ENCODE measurements at regions not wholly inside any gene's neighbourhood (a gene's known extent, or its start where the extent isn't known, plus 50 kb on each side); places are given as distances from the start of the nearest gene placed in this dataset.

DNA sequence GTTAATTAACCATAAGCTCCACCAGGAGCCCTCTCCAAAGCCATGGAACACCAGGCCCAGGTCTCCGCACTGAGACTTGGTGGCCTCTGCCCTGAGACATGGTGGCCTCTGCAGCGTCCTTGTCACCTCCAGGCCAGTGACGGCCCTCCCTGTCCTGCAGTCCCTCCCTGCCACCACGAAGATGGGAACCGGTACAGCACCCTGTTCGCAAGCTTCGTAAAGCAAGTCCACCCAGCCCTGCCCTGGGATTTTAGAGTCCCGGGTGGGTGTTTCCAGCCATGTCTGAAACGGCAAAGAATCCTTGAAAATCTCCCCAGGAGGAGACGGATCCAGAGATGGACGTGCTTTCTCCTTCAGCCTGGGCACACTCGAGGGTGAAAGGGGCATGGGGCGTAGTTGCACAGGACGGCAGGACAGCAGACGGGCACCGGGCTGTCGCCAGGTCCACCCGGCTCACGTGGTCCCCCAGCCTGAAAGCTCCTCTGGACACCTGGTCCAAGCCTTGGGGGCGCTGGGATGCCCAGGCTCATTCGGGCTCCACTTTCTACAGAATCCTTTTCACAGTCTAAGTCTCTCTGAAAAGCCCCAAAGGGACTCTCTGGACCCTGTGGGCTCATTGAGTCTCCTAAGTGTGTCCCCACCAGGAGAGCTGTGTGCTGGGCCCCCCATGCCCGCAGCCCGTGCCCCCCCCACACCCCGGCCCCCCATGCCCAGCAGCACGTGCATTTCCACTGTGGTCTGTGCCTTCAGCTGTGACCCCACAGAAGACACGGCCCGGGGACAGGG lies 456.2 kb downstream of the BRD1 start:
- no peak overlapping the region for H3K4me3 Mint-ChIP-seq
- Histone ChIP-seq H3K9me3 (no peaks in the 10 kb centered on the region), H3K4me1 (ENCODE audit: control insufficient read depth in 1 of 2, extremely low read depth in 1 of 2, insufficient read depth in 2 of 2, low read length in 2 of 2) (no peaks in the 10 kb centered on the region), H3K36me3 (ENCODE audit: control insufficient read depth in 2 of 2, extremely low read depth in 1 of 2, insufficient read depth in 1 of 2, low read length in 1 of 2) (no peaks in the 10 kb centered on the region), H3K4me3 (ENCODE audit: control insufficient read depth in 1 of 2, extremely low read depth in 1 of 2, low read length in 1 of 2) (no peak overlapping the region), H3K27ac (ENCODE audit: low read length) (no peak overlapping the region), H3K27me3 (replicated peaks in 1 of 2; ENCODE audit: control insufficient read depth in 2 of 2, extremely low read depth in 1 of 2, insufficient read depth in 2 of 2, low read length in 1 of 2) (peaks cover 0 to 46% of the 10 kb centered on the region in 2 experiments)
- ChIA-PET CTCF (no interaction called here), POLR2A (no interaction called here)
- no peak overlapping the region for H3K27ac Mint-ChIP-seq
- DNase-seq, result no peak
- 71% methylated on average over 18 of the region's 27 CpGs for WGBS (ENCODE audit: insufficient coverage)
- ATAC-seq (replicated peaks in 1 of 4), result no peak
- no peaks in the 10 kb centered on the region for H3K36me3 Mint-ChIP-seq
- H3K9me3 Mint-ChIP-seq, result no peaks in the 10 kb centered on the region
- H3K27me3 Mint-ChIP-seq, result peaks cover 10 to 20% of the 10 kb centered on the region in 2 donors
- H3K4me1 Mint-ChIP-seq, result peaks cover 0 to 4% (median 0%) of the 10 kb centered on the region in 3 donors

DNA sequence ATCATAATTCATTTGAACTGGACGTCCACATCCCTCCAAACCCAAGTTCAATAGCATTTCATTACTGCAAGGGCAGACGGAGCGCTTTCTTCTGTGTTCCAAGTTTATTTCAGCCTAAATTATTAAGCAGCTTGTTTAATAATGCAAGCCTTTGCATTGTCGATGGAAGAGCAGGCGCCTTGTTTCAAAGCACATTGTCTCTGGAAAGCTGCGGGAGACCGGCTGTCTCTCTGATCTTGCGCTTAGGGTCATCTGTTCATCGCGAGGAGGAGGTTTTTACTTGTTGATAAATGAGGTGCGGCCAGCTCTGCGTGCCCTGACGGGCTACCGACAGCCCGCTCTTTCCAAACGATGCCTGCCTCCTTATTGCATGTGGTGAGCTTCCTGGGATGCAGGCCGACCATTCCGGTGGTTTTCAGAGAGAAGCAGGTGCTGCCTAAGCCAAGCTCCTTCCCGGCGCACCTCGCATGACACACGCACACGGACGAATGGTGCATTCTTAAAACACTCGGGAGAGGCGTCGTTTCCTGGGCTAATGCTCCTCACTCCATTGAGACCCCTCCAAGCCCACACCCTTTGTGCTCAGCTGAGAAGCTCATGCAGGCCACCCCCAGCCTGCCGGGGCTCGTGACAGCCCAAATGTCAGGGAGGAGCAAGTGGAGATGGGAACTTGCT lies 456.9 kb downstream of the BRD1 start:
- H3K27ac Mint-ChIP-seq, result no peak overlapping the region
- ChIA-PET POLR2A (no interaction called here), CTCF (no interaction called here)
- H3K36me3 ChIP-seq (ENCODE audit: control insufficient read depth in 2 of 2, extremely low read depth in 1 of 2, insufficient read depth in 1 of 2, low read length in 1 of 2), result no peaks in the 10 kb centered on the region
- no peak overlapping the region for H3K27ac ChIP-seq (ENCODE audit: low read length)
- H3K4me3 Mint-ChIP-seq, result no peak overlapping the region
- no peaks in the 10 kb centered on the region for H3K4me1 ChIP-seq (ENCODE audit: control insufficient read depth in 1 of 2, extremely low read depth in 1 of 2, insufficient read depth in 2 of 2, low read length in 2 of 2)
- H3K9me3 ChIP-seq, result no peaks in the 10 kb centered on the region
- ATAC-seq (replicated peaks in 1 of 4), result no peak
- no peaks in the 10 kb centered on the region for H3K36me3 Mint-ChIP-seq
- H3K27me3 ChIP-seq (replicated peaks in 1 of 2; ENCODE audit: control insufficient read depth in 2 of 2, extremely low read depth in 1 of 2, insufficient read depth in 2 of 2, low read length in 1 of 2), result peaks cover 0 to 44% of the 10 kb centered on the region in 2 experiments
- no peak for DNase-seq
- peaks cover 12 to 26% of the 10 kb centered on the region in 2 donors for H3K27me3 Mint-ChIP-seq
- peaks cover 0 to 4% (median 0%) of the 10 kb centered on the region in 3 donors for H3K4me1 Mint-ChIP-seq
- H3K4me3 ChIP-seq (ENCODE audit: control insufficient read depth in 1 of 2, extremely low read depth in 1 of 2, low read length in 1 of 2), result no peak overlapping the region
- no peaks in the 10 kb centered on the region for H3K9me3 Mint-ChIP-seq
- WGBS (ENCODE audit: insufficient coverage), result 84% methylated on average over 21 of the region's 29 CpGs

DNA sequence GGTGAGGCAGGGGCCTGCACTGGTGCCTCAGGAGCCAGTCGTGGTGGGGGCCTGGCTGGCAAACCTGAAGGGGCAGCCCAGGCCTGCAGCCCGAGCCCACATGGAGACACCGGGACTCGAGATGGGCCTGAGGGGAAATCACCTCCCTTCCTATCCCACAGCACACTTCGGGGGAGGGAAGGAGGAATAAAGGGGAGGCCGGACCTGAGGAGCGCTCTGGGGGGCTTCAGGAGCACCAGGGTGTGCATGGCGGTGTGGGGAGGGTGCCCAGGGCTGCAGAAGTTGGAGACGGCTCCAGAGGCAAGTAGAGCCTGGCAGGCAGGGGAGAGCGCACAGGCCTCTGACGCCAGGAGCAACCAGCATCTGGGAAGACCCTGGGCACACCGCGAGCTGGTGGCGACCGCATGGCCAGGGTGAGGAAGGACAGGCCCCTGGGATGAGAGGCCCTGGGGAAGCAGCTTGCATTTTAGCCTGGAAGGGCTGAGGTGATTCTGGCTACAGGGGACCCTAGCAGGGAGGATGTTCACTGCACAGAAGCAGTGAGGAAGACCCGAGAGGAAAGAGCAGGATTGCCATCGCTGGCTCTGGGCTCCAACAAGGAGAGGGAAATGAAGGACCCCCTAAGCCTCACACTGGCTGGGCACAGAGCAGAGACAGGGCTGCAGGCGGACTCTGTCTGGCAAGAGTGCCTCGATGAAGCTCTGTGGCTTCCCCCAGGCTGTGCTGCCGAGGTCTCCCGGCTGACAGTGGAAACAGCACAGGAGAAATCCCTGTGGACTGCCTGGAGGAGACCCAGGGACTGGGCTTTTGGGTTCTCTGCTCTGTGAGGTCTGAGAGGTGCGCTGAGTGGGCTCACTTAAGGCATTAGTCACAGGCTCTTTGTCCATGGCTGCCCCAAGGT lies 457.7 kb downstream of the BRD1 start:
- Histone ChIP-seq H3K27ac (ENCODE audit: low read length) (no peak overlapping the region), H3K4me3 (ENCODE audit: control insufficient read depth in 1 of 2, extremely low read depth in 1 of 2, low read length in 1 of 2) (no peak overlapping the region), H3K27me3 (replicated peaks in 1 of 2; ENCODE audit: control insufficient read depth in 2 of 2, extremely low read depth in 1 of 2, insufficient read depth in 2 of 2, low read length in 1 of 2) (peaks cover 0 to 49% of the 10 kb centered on the region in 2 experiments), H3K4me1 (ENCODE audit: control insufficient read depth in 1 of 2, extremely low read depth in 1 of 2, insufficient read depth in 2 of 2, low read length in 2 of 2) (no peaks in the 10 kb centered on the region), H3K36me3 (ENCODE audit: control insufficient read depth in 2 of 2, extremely low read depth in 1 of 2, insufficient read depth in 1 of 2, low read length in 1 of 2) (no peaks in the 10 kb centered on the region), H3K9me3 (no peaks in the 10 kb centered on the region)
- Mint-ChIP-seq H3K27ac (no peak overlapping the region), H3K4me3 (no peak overlapping the region), H3K36me3 (no peaks in the 10 kb centered on the region), H3K27me3 (peaks cover 18 to 31% of the 10 kb centered on the region in 2 donors), H3K4me1 (peaks cover 0 to 4% (median 0%) of the 10 kb centered on the region in 3 donors), H3K9me3 (no peaks in the 10 kb centered on the region)
- POLR2A ChIA-PET, result no interaction called here
- ATAC-seq (replicated peaks in 1 of 4) (no peak), DNase-seq (peak in 1 of 35 experiments; percentile 11)
- CTCF ChIA-PET, result no interaction called here
- 67% methylated on average over 10 of the region's 22 CpGs for WGBS (ENCODE audit: insufficient coverage)

DNA sequence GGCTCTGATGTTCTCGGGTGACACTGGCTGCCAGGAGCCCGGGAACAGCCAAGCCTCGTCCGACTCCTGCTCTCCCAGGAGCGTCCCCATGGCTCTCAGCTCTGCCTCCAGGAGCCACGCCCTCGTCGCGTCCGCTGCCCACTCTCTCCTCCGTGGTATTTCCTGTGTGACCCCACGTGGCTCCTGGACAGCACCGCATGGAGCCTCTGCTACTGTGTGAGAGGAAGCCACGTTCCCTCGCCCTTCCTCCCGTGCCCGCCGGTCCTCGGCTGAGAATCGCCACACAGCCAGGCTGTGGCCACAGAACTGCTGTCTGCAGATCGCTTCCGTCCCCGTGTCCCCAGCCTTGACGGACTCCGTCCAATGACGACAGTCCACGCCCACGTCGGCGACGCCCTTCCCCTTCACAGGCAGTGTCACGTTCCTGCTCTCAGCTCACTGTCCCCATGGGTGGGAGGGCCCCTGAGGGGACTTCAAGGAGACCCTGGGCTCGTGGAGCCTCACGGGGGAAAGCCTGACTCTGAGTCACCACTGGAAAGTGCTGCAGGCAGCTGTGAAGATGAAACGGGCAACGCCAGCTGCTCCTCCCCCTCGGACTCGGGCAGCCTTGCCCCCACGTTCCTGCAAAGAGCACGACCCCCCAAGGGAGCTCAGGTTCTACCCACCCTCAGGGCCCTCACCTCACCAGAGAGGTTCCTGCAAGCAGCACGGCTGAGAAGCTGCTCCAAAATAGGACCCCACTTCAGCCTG lies 458.5 kb downstream of the BRD1 start:
- CTCF ChIA-PET, result no interaction called here
- no peak overlapping the region for H3K4me3 ChIP-seq (ENCODE audit: control insufficient read depth in 1 of 2, extremely low read depth in 1 of 2, low read length in 1 of 2)
- POLR2A ChIA-PET, result no interaction called here
- peak overlapping the region in 1 of 3 donors; percentile 45 for H3K4me3 Mint-ChIP-seq
- ATAC-seq (replicated peaks in 1 of 4), result peak in 1 of 4 experiments; percentile 15
- no peaks in the 10 kb centered on the region for H3K36me3 Mint-ChIP-seq
- H3K27ac ChIP-seq (ENCODE audit: low read length), result no peak overlapping the region
- WGBS (ENCODE audit: insufficient coverage), result 49% methylated on average over 41 of the region's 41 CpGs
- H3K27me3 ChIP-seq (replicated peaks in 1 of 2; ENCODE audit: control insufficient read depth in 2 of 2, extremely low read depth in 1 of 2, insufficient read depth in 2 of 2, low read length in 1 of 2), result peaks cover 0 to 51% of the 10 kb centered on the region in 2 experiments
- peak in 1 of 35 experiments; percentile 18 for DNase-seq
- H3K9me3 Mint-ChIP-seq, result no peaks in the 10 kb centered on the region
- H3K4me1 Mint-ChIP-seq, result peaks cover 0 to 4% (median 0%) of the 10 kb centered on the region in 3 donors
- peaks cover 18 to 31% of the 10 kb centered on the region in 2 donors for H3K27me3 Mint-ChIP-seq
- no peaks in the 10 kb centered on the region for H3K9me3 ChIP-seq
- H3K36me3 ChIP-seq (ENCODE audit: control insufficient read depth in 2 of 2, extremely low read depth in 1 of 2, insufficient read depth in 1 of 2, low read length in 1 of 2), result no peaks in the 10 kb centered on the region
- no peak overlapping the region for H3K27ac Mint-ChIP-seq
- no peaks in the 10 kb centered on the region for H3K4me1 ChIP-seq (ENCODE audit: control insufficient read depth in 1 of 2, extremely low read depth in 1 of 2, insufficient read depth in 2 of 2, low read length in 2 of 2)

DNA sequence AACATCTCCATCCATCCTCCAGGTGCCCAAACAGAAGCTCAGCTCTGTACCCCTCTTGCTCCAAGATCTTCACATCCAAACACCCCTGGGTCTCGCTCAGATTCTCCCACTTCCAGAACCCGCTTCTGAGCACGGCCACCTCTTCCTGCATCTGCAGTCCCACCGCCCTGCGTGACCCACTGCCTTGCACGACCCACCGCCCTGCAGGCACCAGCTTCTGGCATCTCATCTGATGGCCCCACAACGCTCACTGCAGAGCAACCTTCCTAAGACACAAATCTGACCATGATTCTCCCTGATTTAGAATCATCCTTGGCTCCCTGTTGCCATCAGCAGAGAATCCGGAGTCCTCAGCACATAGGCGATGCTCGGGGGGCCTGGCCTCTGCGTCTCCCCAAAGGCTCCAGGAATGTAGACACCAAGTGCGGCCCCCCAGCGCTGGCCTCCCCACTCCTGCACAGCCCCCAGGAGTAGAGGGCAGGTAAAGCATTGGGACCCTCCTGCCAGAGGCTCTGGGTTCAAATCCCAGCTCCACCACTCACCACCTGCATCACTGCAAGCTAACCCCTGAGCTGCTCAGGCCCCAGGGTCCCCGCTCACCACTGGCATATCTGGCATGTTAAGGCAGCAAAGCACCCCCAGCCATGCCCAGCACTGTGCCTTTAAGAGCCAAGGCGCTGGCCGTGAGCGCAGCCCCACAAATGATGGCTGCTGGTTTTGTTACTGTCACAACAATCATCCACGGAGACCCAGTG lies 459.3 kb downstream of the BRD1 start:
- Histone ChIP-seq H3K27me3 (replicated peaks in 1 of 2; ENCODE audit: control insufficient read depth in 2 of 2, extremely low read depth in 1 of 2, insufficient read depth in 2 of 2, low read length in 1 of 2) (peaks cover 0 to 53% of the 10 kb centered on the region in 2 experiments), H3K36me3 (ENCODE audit: control insufficient read depth in 2 of 2, extremely low read depth in 1 of 2, insufficient read depth in 1 of 2, low read length in 1 of 2) (no peaks in the 10 kb centered on the region), H3K4me3 (ENCODE audit: control insufficient read depth in 1 of 2, extremely low read depth in 1 of 2, low read length in 1 of 2) (no peak overlapping the region), H3K4me1 (ENCODE audit: control insufficient read depth in 1 of 2, extremely low read depth in 1 of 2, insufficient read depth in 2 of 2, low read length in 2 of 2) (no peaks in the 10 kb centered on the region), H3K27ac (ENCODE audit: low read length) (no peak overlapping the region), H3K9me3 (no peaks in the 10 kb centered on the region)
- no peak overlapping the region for H3K4me3 Mint-ChIP-seq
- POLR2A ChIA-PET, result no interaction called here
- ATAC-seq (replicated peaks in 1 of 4) (no peak), DNase-seq (no peak)
- 91% methylated on average over 19 of the region's 19 CpGs for WGBS (ENCODE audit: insufficient coverage)
- no peaks in the 10 kb centered on the region for H3K36me3 Mint-ChIP-seq
- CTCF ChIA-PET, result no interaction called here
- H3K4me1 Mint-ChIP-seq, result peaks cover 0 to 4% (median 0%) of the 10 kb centered on the region in 3 donors
- no peak overlapping the region for H3K27ac Mint-ChIP-seq
- peaks cover 18 to 33% of the 10 kb centered on the region in 2 donors for H3K27me3 Mint-ChIP-seq
- no peaks in the 10 kb centered on the region for H3K9me3 Mint-ChIP-seq

All from T-cell (primary cell).